ENCODE measurements at regions not wholly inside any gene's neighbourhood (a gene's known extent, or its start where the extent isn't known, plus 50 kb on each side); places are given as distances from the start of the nearest gene placed in this dataset.
"Not testable (repeated sequence)": the region's sequence is repeated elsewhere in the genome, so short reads cannot be mapped to it uniquely, and the experiment has no call there.

DNA sequence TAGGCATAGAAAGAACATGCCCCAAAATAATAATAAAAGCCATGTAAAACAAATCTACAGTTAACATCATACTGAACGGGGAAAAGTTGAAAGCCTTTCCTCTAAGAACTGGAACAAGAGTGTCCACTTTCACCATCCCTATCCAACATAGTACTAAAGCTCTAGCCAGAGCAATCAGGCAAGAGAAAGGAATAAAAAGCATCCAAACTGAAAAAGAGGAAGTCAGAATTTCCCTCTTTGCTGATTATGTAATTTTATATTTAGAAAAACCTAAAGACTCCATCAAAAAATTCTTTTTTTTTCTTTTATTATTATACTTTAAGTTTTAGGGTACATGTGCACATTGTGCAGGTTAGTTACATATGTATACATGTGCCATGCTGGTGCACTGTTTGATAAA is 661.6 kb upstream of the CBLB start:
- no TSS peak for BruUV-seq (replicated peaks)
- DNase-seq (ENCODE audit: unreplicated experiment) = no peak
- POLR2A ChIA-PET = no interaction called here
- no peak for TF ChIP-seq CTCF (IDR thresholded peaks at IDR 0.05; ENCODE audit: unreplicated experiment)
- Mint-ChIP-seq H3K27ac (ENCODE audit: low read depth, unreplicated experiment) (no peak overlapping the region), H3K27me3 (ENCODE audit: insufficient read depth, unreplicated experiment) (no peaks in the 10 kb centered on the region), H3K4me1 (ENCODE audit: insufficient read depth, unreplicated experiment) (peaks cover 4% of the 10 kb centered on the region), H3K4me3 (ENCODE audit: unreplicated experiment) (no peak overlapping the region), H3K36me3 (ENCODE audit: insufficient read depth, unreplicated experiment) (no peaks in the 10 kb centered on the region), H3K9me3 (ENCODE audit: unreplicated experiment) (peaks cover 6% of the 10 kb centered on the region)
- intact Hi-C loops (cut with micrococcal nuclease) = no loop called here
- CTCF ChIA-PET = no interaction called here

- H3K9me3 Mint-ChIP-seq (ENCODE audit: unreplicated experiment); intact Hi-C loops (cut with micrococcal nuclease); H3K4me1 Mint-ChIP-seq (ENCODE audit: insufficient read depth, unreplicated experiment); BruUV-seq (replicated peaks); H3K27me3 Mint-ChIP-seq (ENCODE audit: insufficient read depth, unreplicated experiment); H3K4me3 Mint-ChIP-seq (ENCODE audit: unreplicated experiment); CTCF ChIA-PET; DNase-seq (ENCODE audit: unreplicated experiment); H3K27ac Mint-ChIP-seq (ENCODE audit: low read depth, unreplicated experiment); H3K36me3 Mint-ChIP-seq (ENCODE audit: insufficient read depth, unreplicated experiment): not testable (repeated sequence)
- POLR2A ChIA-PET = interaction anchor here (0.7 kb wide), 1 partner anchor 26 kb away, joined by 4 read pairs; no protein-coding TSS in a partner anchor
These were observed 663.0 kb upstream of the CBLB start for GRCh38 chr3:106531771-106532329.

DNA sequence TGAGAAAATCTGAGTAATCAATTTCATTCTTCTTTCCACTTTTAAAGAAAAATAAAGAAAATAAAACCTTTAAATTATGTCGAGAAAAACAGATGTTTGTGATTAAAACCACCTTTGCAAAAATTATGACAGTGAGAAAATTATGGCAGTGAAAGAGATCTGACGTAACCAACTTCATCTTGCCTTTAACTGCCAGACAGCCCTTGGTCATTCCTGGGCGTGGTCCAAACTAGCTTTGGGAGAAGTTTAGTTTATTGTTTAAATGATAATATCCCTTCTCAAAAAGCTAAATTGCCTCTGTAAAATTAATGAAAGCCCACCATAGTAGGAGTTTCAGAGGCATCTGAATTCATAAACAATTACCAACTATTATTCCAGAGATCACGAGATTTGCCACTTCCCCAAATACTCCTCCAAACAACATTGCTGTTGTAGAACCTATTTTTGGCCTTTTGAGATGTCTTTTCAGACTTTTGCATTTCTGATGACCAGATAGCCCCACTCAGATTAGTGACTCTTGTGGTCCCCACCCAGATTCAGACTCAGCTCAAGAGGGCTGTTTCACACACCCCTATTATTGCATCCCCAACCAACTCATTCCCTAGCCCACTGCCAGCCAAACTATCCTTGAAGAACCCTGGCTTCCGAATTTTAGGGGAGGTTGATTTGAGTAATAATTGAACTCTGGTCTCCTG is 664.4 kb upstream of the CBLB start:
- Mint-ChIP-seq H3K27ac (ENCODE audit: low read depth, unreplicated experiment) (no peak overlapping the region), H3K4me3 (ENCODE audit: unreplicated experiment) (no peak overlapping the region), H3K27me3 (ENCODE audit: insufficient read depth, unreplicated experiment) (no peaks in the 10 kb centered on the region), H3K4me1 (ENCODE audit: insufficient read depth, unreplicated experiment) (peaks cover 4% of the 10 kb centered on the region), H3K9me3 (ENCODE audit: unreplicated experiment) (peaks cover 14% of the 10 kb centered on the region), H3K36me3 (ENCODE audit: insufficient read depth, unreplicated experiment) (no peaks in the 10 kb centered on the region)
- intact Hi-C loops (cut with micrococcal nuclease) = no loop called here
- ChIA-PET CTCF (no interaction called here), POLR2A (no interaction called here)
- no TSS peak for BruUV-seq (replicated peaks)
- DNase-seq (ENCODE audit: unreplicated experiment) = no peak
- TF ChIP-seq CTCF (IDR thresholded peaks at IDR 0.05; ENCODE audit: unreplicated experiment) = no peak

DNA sequence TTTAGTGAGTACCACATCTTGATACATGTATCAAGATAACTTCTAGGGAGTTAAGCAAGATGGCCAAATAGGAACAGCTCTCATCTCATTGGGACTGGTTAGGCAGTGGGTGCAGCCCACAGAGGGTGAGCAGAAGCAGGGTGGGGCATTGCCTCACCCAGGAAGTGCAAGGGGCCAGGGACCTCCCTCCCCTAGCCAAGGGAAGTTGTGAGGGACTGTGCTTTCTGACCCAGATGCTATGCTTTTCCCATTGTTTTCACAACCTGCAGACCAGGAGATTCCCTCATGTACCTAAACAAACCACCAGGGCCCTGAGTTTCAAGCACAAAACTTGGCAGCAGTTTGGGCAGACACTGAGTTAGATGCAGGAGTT is 665.0 kb upstream of the CBLB start:
- CTCF ChIA-PET = interaction anchor here (0.8 kb wide), 1 partner anchor 11 kb away, joined by 3 read pairs; no protein-coding TSS in a partner anchor
- no TSS peak for BruUV-seq (replicated peaks)
- Mint-ChIP-seq H3K4me1 (ENCODE audit: insufficient read depth, unreplicated experiment) (peaks cover 4% of the 10 kb centered on the region), H3K9me3 (ENCODE audit: unreplicated experiment) (peaks cover 17% of the 10 kb centered on the region), H3K27ac (ENCODE audit: low read depth, unreplicated experiment) (no peak overlapping the region), H3K4me3 (ENCODE audit: unreplicated experiment) (no peak overlapping the region), H3K27me3 (ENCODE audit: insufficient read depth, unreplicated experiment) (no peaks in the 10 kb centered on the region), H3K36me3 (ENCODE audit: insufficient read depth, unreplicated experiment) (no peaks in the 10 kb centered on the region)
- POLR2A ChIA-PET = no interaction called here
- intact Hi-C loops (cut with micrococcal nuclease) = no loop called here
- TF ChIP-seq CTCF (IDR thresholded peaks at IDR 0.05; ENCODE audit: unreplicated experiment) = no peak
- no peak for DNase-seq (ENCODE audit: unreplicated experiment)
